Spleen (tissue), 11 donors: ENCODE measurements at regions not wholly inside any gene's neighbourhood (a gene's known extent, or its start where the extent isn't known, plus 50 kb on each side); places are given as distances from the start of the nearest gene placed in this dataset.

Experiments used
- DNase-seq: peaks from one replicate; pipeline ENCODE4 v3.0.0-alpha.2; 2020
- H3K27ac ChIP-seq, 8 donors: fragments of 200-600 bp; sonication (generic) in 7 of 8; 1 replicate in 4 of 8; 2 replicates in 4 of 8; pipeline versions ENCODE4 v1.5.0 to v1.8.0; 2016 to 2021; ENCODE audit warnings: inconsistent platforms in 4 of 8, mild to moderate bottlenecking in 4 of 8, moderate library complexity in 1 of 8
- H3K27me3 ChIP-seq, 7 donors: fragments of 200-600 bp; sonication (generic) in 6 of 7; replicated peaks in 1 of 7; 1 replicate in 4 of 7; 2 replicates in 3 of 7; pipeline versions ENCODE4 v1.5.0 to v1.8.0; 2016 to 2021; ENCODE audit warnings: inconsistent platforms in 3 of 7, mild to moderate bottlenecking in 1 of 7
- H3K36me3 ChIP-seq, 6 donors: fragments of 200-600 bp; sonication (generic) in 5 of 6; 1 replicate in 4 of 6; 2 replicates in 2 of 6; pipeline versions ENCODE4 v1.5.0 to v1.8.0; 2016 to 2021; ENCODE audit warnings: inconsistent platforms in 2 of 6
- H3K4me1 ChIP-seq, 6 donors: fragments of 200-600 bp; sonication (generic) in 5 of 6; 1 replicate in 3 of 6; 2 replicates in 3 of 6; pipeline versions ENCODE4 v1.5.0 to v1.8.0; 2016 to 2021; ENCODE audit warnings: inconsistent platforms in 3 of 6
- H3K4me3 ChIP-seq, 8 donors: fragments of 200-600 bp; sonication (generic) in 7 of 8; 1 replicate in 4 of 8; 2 replicates in 4 of 8; pipeline versions ENCODE4 v1.5.0 to v1.8.0; 2016 to 2021; ENCODE audit warnings: inconsistent platforms in 4 of 8, mild to moderate bottlenecking in 4 of 8, moderate library complexity in 2 of 8
- H3K9me3 ChIP-seq, 8 donors: fragments of 200-600 bp; sonication (generic) in 7 of 8; 1 replicate in 4 of 8; 2 replicates in 4 of 8; pipeline versions ENCODE4 v1.5.0 to v1.8.0; 2016 to 2021; ENCODE audit warnings: inconsistent platforms in 4 of 8
- CTCF ChIP-seq, 11 experiments: fragments of 200-600 bp in 7 of 11; fragments of 450-650 bp in 4 of 11; sonication (generic) in 4 of 11; IDR thresholded peaks in 8 of 11; conservative IDR thresholded peaks in 3 of 11; 1 replicate in 7 of 11; 2 replicates in 4 of 11; pipeline versions ENCODE4 v1.4.0 to v1.8.0; 2016 to 2021; ENCODE audit warnings: antibody characterized with exemption in 11 of 11, inconsistent platforms in 4 of 11, mild to moderate bottlenecking in 1 of 11
- POLR2A ChIP-seq, 3 donors: fragments of 450-650 bp; IDR thresholded peaks; one replicate each; pipeline ENCODE4 v1.5.1; 2017; ENCODE audit warnings: antibody characterized with exemption in 3 of 3, mild to moderate bottlenecking in 1 of 3
- POLR2AphosphoS5 ChIP-seq, 3 donors: sonication (generic); formaldehyde crosslinking; IDR thresholded peaks; one replicate each; pipeline ENCODE4 v1.5.1; 2017; ENCODE audit warnings: antibody characterized with exemption in 3 of 3
- WGBS, 5 donors: extraction: QIAGEN DNeasy Blood & Tissue Kit in 3 of 5; methylation state at CpG; one replicate each; pipeline versions ENCODE4 v1.1.5 to v1.1.7; 2013 to 2018; 5-methylcytosine and 5-hydroxymethylcytosine counted together
- intact Hi-C: fragments of 100-400 bp; cut with DNase I; formaldehyde crosslinking; loops from one replicate; pipeline ENCODE4 v1.15.0; 2023; ENCODE audit warnings: low total_unique reads
- donor health status: healthy with polysubstance abuse.
- donor health status: DM: no; HTN: no; CAD: no; lungs with moderate emphysema.
- donor health status: DM: no; HTN: no; CAD: no.
- donor health status: Bipolar disorder and iron deficiency.
- donor health status: healthy.
- donor health status: DM: no; HTN: no; CAD: no.
- donor health status: DM: yes; HTN: yes; CAD: no.

DNA sequence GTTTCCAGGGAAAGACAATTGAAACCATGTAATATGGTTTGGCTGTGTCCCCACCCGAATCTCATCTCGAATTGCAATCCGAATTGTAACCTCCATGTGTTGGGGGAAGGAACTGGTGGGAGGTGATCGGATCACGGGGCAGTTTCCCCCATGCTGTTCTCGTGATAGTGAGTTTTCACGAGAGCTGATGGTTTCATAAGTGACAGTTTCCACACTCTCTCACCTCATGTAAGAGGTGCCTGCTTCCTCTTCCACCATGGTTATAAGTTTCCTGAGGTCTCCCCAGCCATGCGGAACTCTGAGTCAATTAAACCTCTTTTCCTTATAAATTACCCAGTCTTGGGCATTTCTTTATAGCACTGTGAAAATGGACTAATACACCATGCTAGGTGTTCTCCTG is 148.3 kb upstream of the CADM1 start:
- WGBS, 5 donors = 36 to 66% (median 48%) methylated on average over 8 of the region's 8 CpGs
- Histone ChIP-seq H3K9me3 (no peaks in the 10 kb centered on the region), H3K4me1 (no peaks in the 10 kb centered on the region), H3K4me3 (no peak overlapping the region), H3K36me3 (no peaks in the 10 kb centered on the region), H3K27me3 (peaks cover 0 to 60% (median 0%) of the 10 kb centered on the region in 7 donors), H3K27ac (no peak overlapping the region)
- no peak for TF ChIP-seq POLR2AphosphoS5 (IDR thresholded peaks at IDR 0.05)
- no peak for TF ChIP-seq CTCF (IDR thresholded peaks at IDR 0.05 in 8 of 11, conservative IDR thresholded peaks at IDR 0.05 in 3 of 11)
- no peak for TF ChIP-seq POLR2A (IDR thresholded peaks at IDR 0.05)
- no peak for DNase-seq
- intact Hi-C loops = no loop called here

DNA sequence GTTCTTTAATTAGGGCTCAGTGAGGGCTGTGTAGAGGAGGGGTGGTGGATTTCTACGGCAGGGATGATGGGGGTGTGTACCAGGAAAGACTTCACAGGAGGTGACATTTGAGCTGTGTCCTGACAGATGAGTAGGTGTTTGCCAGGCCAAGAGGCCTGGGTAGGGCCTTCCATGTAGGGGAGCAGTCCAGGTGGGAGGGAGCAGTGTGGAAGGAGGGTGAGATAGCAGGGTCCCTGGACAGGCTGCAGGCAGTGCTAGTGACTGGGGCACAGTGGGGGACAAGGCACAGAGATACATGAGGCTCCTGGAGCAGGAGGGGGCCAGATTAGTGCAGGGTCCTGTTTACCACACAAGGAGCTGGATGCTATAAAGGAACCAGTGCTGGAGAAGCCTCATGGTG is 147.9 kb upstream of the CADM1 start:
- peaks cover 0 to 59% (median 0%) of the 10 kb centered on the region in 7 donors for H3K27me3 ChIP-seq
- no peak overlapping the region for H3K27ac ChIP-seq
- intact Hi-C loops = no loop called here
- H3K4me3 ChIP-seq = no peak overlapping the region
- 42 to 54% (median 52%) methylated on average over 1 of the region's 1 CpG for WGBS, 5 donors
- H3K9me3 ChIP-seq = no peaks in the 10 kb centered on the region
- no peak for DNase-seq
- TF ChIP-seq CTCF (IDR thresholded peaks at IDR 0.05 in 8 of 11, conservative IDR thresholded peaks at IDR 0.05 in 3 of 11) (no peak), POLR2AphosphoS5 (IDR thresholded peaks at IDR 0.05) (no peak), POLR2A (IDR thresholded peaks at IDR 0.05) (no peak)
- H3K36me3 ChIP-seq = no peaks in the 10 kb centered on the region
- no peaks in the 10 kb centered on the region for H3K4me1 ChIP-seq

DNA sequence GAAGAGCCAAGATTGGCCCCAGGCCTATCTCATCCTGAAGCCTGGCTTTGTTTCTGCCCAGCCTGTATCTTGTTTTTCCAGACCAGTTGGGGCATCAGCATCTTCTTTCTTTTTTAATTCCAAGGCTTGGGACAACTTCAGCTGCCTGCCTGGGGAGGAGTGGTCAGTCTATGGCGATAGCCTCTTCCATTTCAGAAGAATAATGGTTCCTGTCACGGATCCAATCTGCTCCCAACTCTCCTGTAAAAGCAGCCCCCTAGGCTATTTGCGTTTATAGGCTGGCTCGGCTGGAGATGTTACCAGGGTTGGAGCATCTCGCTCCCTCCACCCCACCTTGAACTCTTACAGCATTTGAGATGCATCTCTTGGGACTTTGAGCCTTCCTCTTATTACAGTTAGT is 145.2 kb upstream of the CADM1 start:
- no peak overlapping the region for H3K27ac ChIP-seq
- H3K27me3 ChIP-seq = peaks cover 0 to 68% (median 6%) of the 10 kb centered on the region in 7 donors
- intact Hi-C loops = no loop called here
- no peak for TF ChIP-seq CTCF (IDR thresholded peaks at IDR 0.05 in 8 of 11, conservative IDR thresholded peaks at IDR 0.05 in 3 of 11)
- no peak for TF ChIP-seq POLR2A (IDR thresholded peaks at IDR 0.05)
- TF ChIP-seq POLR2AphosphoS5 (IDR thresholded peaks at IDR 0.05) = no peak
- H3K9me3 ChIP-seq = no peaks in the 10 kb centered on the region
- no peaks in the 10 kb centered on the region for H3K4me1 ChIP-seq
- DNase-seq = no peak
- H3K36me3 ChIP-seq = no peaks in the 10 kb centered on the region
- 76 to 84% (median 79%) methylated on average over 5 of the region's 5 CpGs for WGBS, 5 donors
- H3K4me3 ChIP-seq = no peak overlapping the region

DNA sequence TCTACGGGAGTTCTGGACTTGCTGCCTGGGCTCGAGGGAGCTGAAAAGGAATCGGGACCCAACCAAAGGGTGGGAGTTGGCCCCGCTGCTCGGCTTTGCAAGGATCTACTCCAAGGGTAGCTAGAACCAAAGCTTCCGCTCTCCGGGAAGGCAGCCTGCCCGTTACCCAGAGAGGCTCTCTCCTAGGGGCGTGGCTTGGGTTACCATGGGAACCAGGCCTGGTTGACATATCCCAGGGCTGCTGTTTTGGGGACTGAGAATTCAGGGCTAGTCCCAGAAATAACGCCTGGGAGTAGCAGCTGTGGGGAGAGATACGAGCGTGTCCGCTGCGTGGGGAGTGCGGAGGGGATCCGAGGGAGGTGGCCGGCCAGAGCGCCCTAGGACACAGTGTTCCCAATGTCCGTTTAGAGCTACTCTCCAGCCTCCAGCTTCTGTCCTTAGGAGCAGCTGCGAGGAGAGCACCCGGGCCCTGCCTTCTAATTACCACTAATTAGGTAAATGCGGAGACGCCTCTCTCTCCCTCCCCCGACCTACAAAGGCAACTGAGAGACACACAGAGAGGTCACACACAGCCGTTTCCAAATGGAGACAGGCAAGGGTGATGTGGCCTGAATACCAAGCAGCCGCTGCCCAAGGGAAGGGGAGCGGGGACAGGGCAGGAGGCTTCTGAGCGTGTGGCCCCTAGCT is 141.6 kb upstream of the CADM1 start:
- no peak for TF ChIP-seq POLR2AphosphoS5 (IDR thresholded peaks at IDR 0.05)
- TF ChIP-seq CTCF (IDR thresholded peaks at IDR 0.05 in 8 of 11, conservative IDR thresholded peaks at IDR 0.05 in 3 of 11) = no peak
- no peak for TF ChIP-seq POLR2A (IDR thresholded peaks at IDR 0.05)
- WGBS, 5 donors = 43 to 62% (median 48%) methylated on average over 27 to 28 of the region's 28 CpGs
- intact Hi-C loops = no loop called here
- no peak overlapping the region for H3K4me3 ChIP-seq
- H3K9me3 ChIP-seq = no peaks in the 10 kb centered on the region
- no peak overlapping the region for H3K27ac ChIP-seq
- no peak for DNase-seq
- no peaks in the 10 kb centered on the region for H3K36me3 ChIP-seq
- no peaks in the 10 kb centered on the region for H3K4me1 ChIP-seq
- peaks cover 0 to 74% (median 6%) of the 10 kb centered on the region in 7 donors for H3K27me3 ChIP-seq
